ENCODE measurements at regions not wholly inside any gene's neighbourhood (a gene's known extent, or its start where the extent isn't known, plus 50 kb on each side); places are given as distances from the start of the nearest gene placed in this dataset.

DNA sequence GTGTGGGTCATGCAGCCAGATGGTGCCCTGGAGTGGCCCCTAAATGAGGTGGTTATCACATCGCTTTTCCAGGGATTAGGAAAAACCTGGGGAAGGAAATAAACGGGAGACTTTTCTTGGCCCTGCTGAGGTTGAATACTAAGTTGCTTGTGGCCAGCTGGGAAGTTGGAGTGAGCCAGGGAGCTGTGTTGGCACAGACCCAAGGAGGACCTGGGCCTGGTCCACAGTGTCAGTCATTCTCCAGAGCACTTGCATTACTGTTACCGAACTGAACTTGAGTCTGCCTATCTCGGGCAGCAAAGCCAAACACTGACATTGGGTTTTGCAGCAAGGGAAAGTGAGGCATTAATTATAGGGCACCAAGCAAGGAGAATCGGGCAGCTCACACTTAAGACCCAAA lies 339.0 kb downstream of the GABRB3 start:
- TF ChIP-seq, protein P1, sequence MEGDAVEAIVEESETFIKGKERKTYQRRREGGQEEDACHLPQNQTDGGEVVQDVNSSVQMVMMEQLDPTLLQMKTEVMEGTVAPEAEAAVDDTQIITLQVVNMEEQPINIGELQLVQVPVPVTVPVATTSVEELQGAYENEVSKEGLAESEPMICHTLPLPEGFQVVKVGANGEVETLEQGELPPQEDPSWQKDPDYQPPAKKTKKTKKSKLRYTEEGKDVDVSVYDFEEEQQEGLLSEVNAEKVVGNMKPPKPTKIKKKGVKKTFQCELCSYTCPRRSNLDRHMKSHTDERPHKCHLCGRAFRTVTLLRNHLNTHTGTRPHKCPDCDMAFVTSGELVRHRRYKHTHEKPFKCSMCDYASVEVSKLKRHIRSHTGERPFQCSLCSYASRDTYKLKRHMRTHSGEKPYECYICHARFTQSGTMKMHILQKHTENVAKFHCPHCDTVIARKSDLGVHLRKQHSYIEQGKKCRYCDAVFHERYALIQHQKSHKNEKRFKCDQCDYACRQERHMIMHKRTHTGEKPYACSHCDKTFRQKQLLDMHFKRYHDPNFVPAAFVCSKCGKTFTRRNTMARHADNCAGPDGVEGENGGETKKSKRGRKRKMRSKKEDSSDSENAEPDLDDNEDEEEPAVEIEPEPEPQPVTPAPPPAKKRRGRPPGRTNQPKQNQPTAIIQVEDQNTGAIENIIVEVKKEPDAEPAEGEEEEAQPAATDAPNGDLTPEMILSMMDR (IDR thresholded peaks at IDR 0.05; ENCODE audit: insufficient read depth, low read depth, low read length) = no peak
- H3K4me3 ChIP-seq (ENCODE audit: low read depth, low read length) = no peak overlapping the region
- no peak for DNase-seq (ENCODE audit: low read depth)

DNA sequence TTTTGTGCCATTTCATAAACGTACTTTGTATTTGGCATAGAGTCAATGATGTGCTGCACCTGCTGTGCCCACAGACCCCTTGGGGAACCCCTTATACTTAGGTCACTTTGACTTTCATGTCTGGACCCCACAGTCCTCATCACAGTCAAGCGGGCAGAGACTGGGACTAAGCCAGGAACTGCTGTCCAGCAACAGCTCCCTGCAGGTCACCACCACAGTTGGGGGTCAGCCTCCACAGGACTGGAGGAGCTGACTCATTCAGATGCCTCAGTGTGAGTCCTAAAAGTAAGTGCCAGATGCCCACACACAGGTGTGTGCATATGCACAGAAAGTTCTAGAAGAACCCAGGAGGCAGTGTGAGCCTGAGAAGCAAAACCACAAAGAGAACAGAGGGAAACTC lies 339.8 kb downstream of the GABRB3 start:
- TF ChIP-seq, protein P1 (IDR thresholded peaks at IDR 0.05; ENCODE audit: insufficient read depth, low read depth, low read length) = no peak
- no peak for DNase-seq (ENCODE audit: low read depth)

DNA sequence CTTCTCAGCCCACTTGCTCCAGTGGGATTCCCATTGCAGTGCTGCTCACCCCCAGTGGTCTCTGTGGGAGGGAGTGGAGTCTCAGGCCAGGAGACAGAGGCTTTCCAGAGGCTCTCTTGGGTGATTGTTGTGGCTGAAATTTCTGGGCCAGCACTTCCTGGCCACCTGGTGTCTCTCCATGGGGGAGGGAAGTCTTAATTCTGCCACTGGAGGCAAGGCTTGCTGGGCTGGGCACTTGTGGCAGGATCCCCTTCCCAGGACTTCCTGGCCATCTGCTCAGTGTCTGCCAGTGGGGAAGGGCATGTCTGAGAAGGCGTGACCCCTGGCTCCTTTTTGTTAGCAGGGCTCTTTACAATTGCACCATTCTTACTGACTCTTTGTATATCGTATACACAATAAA lies 351.8 kb downstream of the GABRB3 start:
- TF ChIP-seq, protein P1 (IDR thresholded peaks at IDR 0.05; ENCODE audit: insufficient read depth, low read depth, low read length) = no peak
- no peak for DNase-seq (ENCODE audit: low read depth)
- no peak overlapping the region for H3K4me3 ChIP-seq (ENCODE audit: low read depth, low read length)

More for the DNA sequence above, 339.8 kb downstream of the GABRB3 start:
- no peak overlapping the region for H3K4me3 ChIP-seq (ENCODE audit: low read depth, low read length)

DNA sequence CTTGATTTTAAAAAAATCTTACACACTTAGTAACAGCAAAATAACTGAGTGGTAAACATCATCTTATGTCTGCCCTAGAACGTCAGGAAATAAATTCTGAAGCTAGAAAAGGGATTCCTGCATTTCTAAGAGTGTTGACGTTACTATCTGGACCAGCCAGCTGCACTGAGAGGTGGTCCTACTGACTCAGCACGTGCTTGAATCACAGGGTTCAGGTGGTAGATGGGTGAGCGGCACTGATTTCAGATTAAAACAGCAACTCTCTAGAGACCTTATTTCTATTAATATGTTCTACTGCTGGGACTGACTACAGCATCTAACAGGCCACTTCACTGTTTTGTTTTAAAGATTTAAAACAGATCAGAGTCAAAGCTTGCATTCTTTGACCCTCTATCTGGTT lies 377.2 kb downstream of the GABRB3 start:
- no peak overlapping the region for H3K4me3 ChIP-seq (ENCODE audit: low read depth, low read length)
- no peak for DNase-seq (ENCODE audit: low read depth)
- TF ChIP-seq, protein P1 (IDR thresholded peaks at IDR 0.05; ENCODE audit: insufficient read depth, low read depth, low read length) = no peak

DNA sequence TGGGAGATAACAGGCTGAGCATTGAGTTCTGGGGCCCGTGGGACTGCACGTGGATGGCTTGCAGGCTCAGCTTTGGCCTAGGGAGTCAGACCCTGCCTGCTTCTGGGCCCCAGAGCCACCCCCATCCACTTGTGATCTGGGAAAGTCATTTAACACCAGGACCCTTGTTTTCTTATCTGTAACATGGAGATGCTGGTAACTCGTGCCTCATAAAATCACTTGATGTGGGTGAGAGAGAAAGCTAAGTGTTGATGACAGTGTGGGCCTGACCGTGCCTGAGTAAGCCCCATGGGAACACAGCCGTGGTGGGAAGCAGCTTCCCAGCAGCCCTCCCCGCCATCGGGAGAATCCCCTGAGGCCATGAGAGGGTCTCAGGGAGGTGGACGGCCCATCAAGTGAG lies 378.1 kb downstream of the GABRB3 start:
- TF ChIP-seq, protein P1 (IDR thresholded peaks at IDR 0.05; ENCODE audit: insufficient read depth, low read depth, low read length) = no peak
- no peak overlapping the region for H3K4me3 ChIP-seq (ENCODE audit: low read depth, low read length)
- DNase-seq (ENCODE audit: low read depth) = no peak

DNA sequence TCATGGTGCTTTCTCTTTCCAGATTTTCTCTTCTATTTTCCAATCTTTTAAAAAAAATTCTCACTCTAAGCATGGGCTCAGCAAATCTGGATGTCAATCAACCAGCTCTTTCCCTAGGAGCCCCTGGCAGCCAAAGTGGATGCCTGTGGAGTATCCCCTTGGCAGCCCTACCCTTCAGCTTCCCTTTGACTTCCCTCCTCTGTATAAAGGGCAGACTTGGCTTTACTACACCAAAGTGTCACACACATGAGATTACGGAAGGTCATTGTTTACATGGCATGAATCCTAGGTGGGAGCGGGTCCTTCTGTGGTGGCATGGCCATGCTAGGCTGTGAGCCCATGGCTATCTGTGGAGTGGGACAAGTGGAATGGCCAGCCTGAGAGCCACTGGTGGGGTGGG lies 379.9 kb downstream of the GABRB3 start:
- no peak overlapping the region for H3K4me3 ChIP-seq (ENCODE audit: low read depth, low read length)
- TF ChIP-seq, protein P1 (IDR thresholded peaks at IDR 0.05; ENCODE audit: insufficient read depth, low read depth, low read length) = no peak
- DNase-seq (ENCODE audit: low read depth) = no peak

DNA sequence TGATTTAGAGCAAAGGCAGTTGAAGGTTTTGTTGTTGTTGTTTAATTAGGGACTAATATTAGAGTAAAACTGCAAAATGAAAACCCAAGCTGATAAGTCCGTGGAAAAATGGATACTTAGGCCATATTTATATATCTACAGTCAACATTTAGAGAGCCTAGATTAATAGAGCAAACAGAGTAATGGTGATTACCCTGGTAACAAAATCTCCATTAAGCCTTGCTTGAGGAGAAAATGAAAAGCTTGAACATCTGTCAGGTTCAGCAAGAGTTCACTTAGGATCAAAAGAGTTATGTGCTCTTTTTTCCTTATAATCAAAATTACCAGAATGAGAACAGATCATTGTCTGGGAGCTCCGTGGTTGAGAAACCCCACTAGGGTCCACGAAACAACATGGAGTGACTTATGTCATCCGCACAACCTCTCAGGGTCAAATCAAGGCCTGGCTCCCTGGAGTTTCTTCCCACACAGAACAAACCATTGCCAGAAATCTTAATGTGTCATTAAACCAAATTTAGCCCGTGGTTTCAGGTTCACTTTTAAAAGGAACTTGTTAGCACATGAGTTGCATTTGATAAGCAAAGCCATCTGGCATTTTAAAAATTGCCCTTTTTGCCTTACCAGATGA lies 381.2 kb downstream of the GABRB3 start:
- no peak for DNase-seq (ENCODE audit: low read depth)
- no peak overlapping the region for H3K4me3 ChIP-seq (ENCODE audit: low read depth, low read length)
- TF ChIP-seq, protein P1 (IDR thresholded peaks at IDR 0.05; ENCODE audit: insufficient read depth, low read depth, low read length) = no peak

Measured in fibroblast of villous mesenchyme (primary cell).